CD4-positive, alpha-beta T cell (primary cell): ENCODE measurements at regions not wholly inside any gene's neighbourhood (a gene's known extent, or its start where the extent isn't known, plus 50 kb on each side); places are given as distances from the start of the nearest gene placed in this dataset.

ENCODE experiments used
- ATAC-seq: fragments of 200-7000 bp; cut with Tn5 transposase; one replicate; pipeline ENCODE4 v1.10.0; 2022; ENCODE audit warnings: mild to moderate bottlenecking; ENCODE audit not compliant: poor library complexity
- CTCF ChIA-PET: fragments of 350-600 bp; sonication (Branson Sonifier 250); formaldehyde crosslinking; loops from one replicate; lab custom pipeline; 2021; ENCODE audit warnings: antibody characterized with exemption, inconsistent platforms; lab: Charles Lee
- POLR2A ChIA-PET: fragments of 350-600 bp; sonication (Branson Sonifier 250); formaldehyde crosslinking; loops from one replicate; lab custom pipeline; 2021; ENCODE audit warnings: antibody characterized with exemption, inconsistent platforms; lab: Charles Lee
- DNase-seq, 14 experiments: peaks; one replicate each; pipeline ENCODE4 v3.0.0-alpha.2; 2013 to 2020; ENCODE audit warnings: mixed read lengths in 2 of 14
- H3K27ac ChIP-seq, 2 donors: one replicate each; pipeline versions ENCODE4 v1.5.1 to v1.7.0; 2013; ENCODE audit warnings: low read length in 2 of 2, low read depth in 1 of 2, mild to moderate bottlenecking in 1 of 2
- H3K27me3 ChIP-seq, 2 experiments: 1 replicate in 1 of 2; 2 replicates in 1 of 2; pipeline versions ENCODE4 v1.6.1 to v1.7.0; 2013; ENCODE audit warnings: low read length in 2 of 2, control low read depth in 1 of 2, mild to moderate bottlenecking in 1 of 2, moderate library complexity in 1 of 2; ENCODE audit not compliant: insufficient read depth in 2 of 2, control insufficient read depth in 1 of 2
- H3K36me3 ChIP-seq: one replicate; pipeline ENCODE4 v1.6.1; 2013; ENCODE audit warnings: low read length, control low read depth; ENCODE audit not compliant: insufficient read depth
- H3K4me1 ChIP-seq: one replicate; pipeline ENCODE4 v1.6.1; 2013; ENCODE audit warnings: low read length, control low read depth; ENCODE audit not compliant: insufficient read depth
- H3K4me3 ChIP-seq: one replicate; pipeline ENCODE4 v1.5.1; 2013; ENCODE audit warnings: mild to moderate bottlenecking, low read length, moderate library complexity
- H3K9me3 ChIP-seq, 2 experiments: 1 replicate in 1 of 2; 2 replicates in 1 of 2; pipeline versions ENCODE4 v1.6.1 to v1.7.0; 2013; ENCODE audit warnings: low read length in 2 of 2, mild to moderate bottlenecking in 2 of 2, control low read depth in 1 of 2, moderate library complexity in 1 of 2; ENCODE audit not compliant: control insufficient read depth in 1 of 2, insufficient read depth in 1 of 2
- H3K27ac Mint-ChIP-seq: one replicate; pipeline ENCODE4 v1.8.0; 2020; ENCODE audit warnings: mixed read lengths
- H3K27me3 Mint-ChIP-seq: one replicate; pipeline ENCODE4 v1.8.0; 2021; ENCODE audit warnings: mixed read lengths
- H3K36me3 Mint-ChIP-seq: one replicate; pipeline ENCODE4 v1.8.0; 2021; ENCODE audit warnings: low read depth, mixed read lengths
- H3K4me1 Mint-ChIP-seq: one replicate; pipeline ENCODE4 v1.8.0; 2021; ENCODE audit warnings: low read depth, mixed read lengths
- H3K4me3 Mint-ChIP-seq: one replicate; pipeline ENCODE4 v1.8.0; 2020; ENCODE audit warnings: mild to moderate bottlenecking, mixed read lengths
- H3K9me3 Mint-ChIP-seq: one replicate; pipeline ENCODE4 v1.8.0; 2020; ENCODE audit warnings: mixed read lengths
- CTCF ChIP-seq: fragments of 200-600 bp; IDR thresholded peaks from one replicate; pipeline ENCODE4 v1.8.0; 2022; ENCODE audit warnings: antibody characterized with exemption, mild to moderate bottlenecking
- intact Hi-C, 2 experiments: fragments of 100-400 bp; cut with DNase I in 1 of 2; cut with micrococcal nuclease in 1 of 2; formaldehyde crosslinking; loops; one replicate each; pipeline versions ENCODE4 v1.15.1 to v1.9.0; 2023 to 2025; cut with DNase I, micrococcal nuclease

- intact Hi-C loops = no loop called here
- no peak for DNase-seq
- no peaks in the 10 kb centered on the region for H3K9me3 Mint-ChIP-seq
Measured at GRCh38 chr15:62288361-62289017, 123.4 kb upstream of the C2CD4B start.

GRCh38 chr15:62291262-62291661, 126.2 kb upstream of the C2CD4B start:
- no peak for ATAC-seq
- Histone ChIP-seq H3K27me3 (peaks cover 9 to 12% of the 10 kb centered on the region in 2 experiments), H3K4me1 (no peaks in the 10 kb centered on the region), H3K27ac (no peak overlapping the region), H3K4me3 (no peak overlapping the region), H3K36me3 (no peaks in the 10 kb centered on the region), H3K9me3 (no peaks in the 10 kb centered on the region)
- no peak overlapping the region for H3K27ac Mint-ChIP-seq
- TF ChIP-seq CTCF = no peak
- H3K9me3 Mint-ChIP-seq = no peaks in the 10 kb centered on the region
- no peak overlapping the region for H3K4me3 Mint-ChIP-seq
- H3K4me1 Mint-ChIP-seq = no peaks in the 10 kb centered on the region
- peaks cover 62% of the 10 kb centered on the region for H3K27me3 Mint-ChIP-seq
- H3K36me3 Mint-ChIP-seq = no peaks in the 10 kb centered on the region
- intact Hi-C loops = no loop called here
- ChIA-PET CTCF (no interaction called here), POLR2A (no interaction called here)
- DNase-seq = no peak

More at GRCh38 chr15:62288361-62289017, 123.4 kb upstream of the C2CD4B start:
- no peak overlapping the region for H3K27ac ChIP-seq
- Mint-ChIP-seq H3K4me1 (no peaks in the 10 kb centered on the region), H3K36me3 (no peaks in the 10 kb centered on the region), H3K27ac (no peak overlapping the region), H3K27me3 (peaks cover 62% of the 10 kb centered on the region), H3K4me3 (no peak overlapping the region)
- TF ChIP-seq CTCF = no peak
- no peak overlapping the region for H3K4me3 ChIP-seq
- ChIA-PET POLR2A (no interaction called here), CTCF (no interaction called here)
- peaks cover 5 to 13% of the 10 kb centered on the region in 2 experiments for H3K27me3 ChIP-seq
- no peaks in the 10 kb centered on the region for H3K36me3 ChIP-seq
- H3K4me1 ChIP-seq = no peaks in the 10 kb centered on the region
- ATAC-seq = no peak
- H3K9me3 ChIP-seq = no peaks in the 10 kb centered on the region

- ChIA-PET CTCF (no interaction called here), POLR2A (no interaction called here)
- Mint-ChIP-seq H3K9me3 (no peaks in the 10 kb centered on the region), H3K4me3 (no peak overlapping the region), H3K4me1 (no peaks in the 10 kb centered on the region), H3K36me3 (no peaks in the 10 kb centered on the region), H3K27ac (no peak overlapping the region), H3K27me3 (peaks cover 47% of the 10 kb centered on the region)
- Histone ChIP-seq H3K36me3 (no peaks in the 10 kb centered on the region), H3K27me3 (peaks cover 8 to 12% of the 10 kb centered on the region in 2 experiments), H3K9me3 (no peaks in the 10 kb centered on the region), H3K4me3 (no peak overlapping the region), H3K4me1 (no peaks in the 10 kb centered on the region), H3K27ac (no peak overlapping the region)
- DNase-seq (no peak), ATAC-seq (no peak)
- intact Hi-C loops = no loop called here
- no peak for TF ChIP-seq CTCF
Measured at GRCh38 chr15:62296756-62297507, 131.8 kb upstream of the C2CD4B start.
